Sigmoid colon (tissue), 4 donors: ENCODE measurements at regions not wholly inside any gene's neighbourhood (a gene's known extent, or its start where the extent isn't known, plus 50 kb on each side); places are given as distances from the start of the nearest gene placed in this dataset.

Source experiments
- EP300 ChIP-seq, 4 donors: sonication (generic); formaldehyde crosslinking; IDR thresholded peaks; one replicate each; pipeline ENCODE4 v1.6.1; 2017; ENCODE audit warnings: antibody characterized with exemption in 4 of 4
- POLR2A ChIP-seq, 2 donors: fragments of 450-650 bp; IDR thresholded peaks; one replicate each; pipeline ENCODE4 v1.6.1; 2016; ENCODE audit warnings: antibody characterized with exemption in 2 of 2, mild to moderate bottlenecking in 2 of 2, moderate library complexity in 2 of 2
- POLR2AphosphoS5 ChIP-seq, 4 donors: sonication (generic); formaldehyde crosslinking; IDR thresholded peaks; one replicate each; pipeline ENCODE4 v1.6.1; 2017; ENCODE audit warnings: antibody characterized with exemption in 4 of 4
- TF ChIP-seq, protein P1 (sequence below), 4 experiments: fragments of 450-650 bp in 3 of 4; fragments of 200-600 bp in 1 of 4; IDR thresholded peaks; one replicate each; pipeline ENCODE4 v1.5.1; 2016 to 2019; ENCODE audit warnings: antibody characterized with exemption in 4 of 4, mild to moderate bottlenecking in 3 of 4, moderate library complexity in 2 of 4

DNA sequence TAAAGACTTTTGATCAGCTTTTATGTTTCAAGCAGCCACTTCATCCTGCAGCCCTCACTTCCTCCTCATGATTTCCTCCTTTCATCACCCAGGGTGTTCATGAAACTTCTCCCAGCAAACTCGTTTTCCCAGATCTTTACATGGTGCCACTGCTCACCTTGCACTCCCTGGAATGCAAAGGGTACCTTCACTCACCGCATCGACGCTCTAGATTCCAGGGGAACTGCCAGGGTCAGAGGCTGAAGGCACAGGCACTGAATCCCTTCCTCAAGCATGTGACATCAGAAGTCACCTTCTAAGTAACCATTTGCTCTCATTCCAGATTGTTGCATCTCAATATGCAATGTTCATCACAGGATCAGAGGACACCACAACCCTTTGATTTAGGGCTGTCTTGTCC, 82.8 kb downstream of the PRKAB2 start:
- TF ChIP-seq, protein P1, sequence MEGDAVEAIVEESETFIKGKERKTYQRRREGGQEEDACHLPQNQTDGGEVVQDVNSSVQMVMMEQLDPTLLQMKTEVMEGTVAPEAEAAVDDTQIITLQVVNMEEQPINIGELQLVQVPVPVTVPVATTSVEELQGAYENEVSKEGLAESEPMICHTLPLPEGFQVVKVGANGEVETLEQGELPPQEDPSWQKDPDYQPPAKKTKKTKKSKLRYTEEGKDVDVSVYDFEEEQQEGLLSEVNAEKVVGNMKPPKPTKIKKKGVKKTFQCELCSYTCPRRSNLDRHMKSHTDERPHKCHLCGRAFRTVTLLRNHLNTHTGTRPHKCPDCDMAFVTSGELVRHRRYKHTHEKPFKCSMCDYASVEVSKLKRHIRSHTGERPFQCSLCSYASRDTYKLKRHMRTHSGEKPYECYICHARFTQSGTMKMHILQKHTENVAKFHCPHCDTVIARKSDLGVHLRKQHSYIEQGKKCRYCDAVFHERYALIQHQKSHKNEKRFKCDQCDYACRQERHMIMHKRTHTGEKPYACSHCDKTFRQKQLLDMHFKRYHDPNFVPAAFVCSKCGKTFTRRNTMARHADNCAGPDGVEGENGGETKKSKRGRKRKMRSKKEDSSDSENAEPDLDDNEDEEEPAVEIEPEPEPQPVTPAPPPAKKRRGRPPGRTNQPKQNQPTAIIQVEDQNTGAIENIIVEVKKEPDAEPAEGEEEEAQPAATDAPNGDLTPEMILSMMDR (IDR thresholded peaks at IDR 0.05), result no peak
- no peak for TF ChIP-seq POLR2A (IDR thresholded peaks at IDR 0.05)
- no peak for TF ChIP-seq POLR2AphosphoS5 (IDR thresholded peaks at IDR 0.05)
- TF ChIP-seq EP300 (IDR thresholded peaks at IDR 0.05), result no peak
